ENCODE measurements at regions not wholly inside any gene's neighbourhood (a gene's known extent, or its start where the extent isn't known, plus 50 kb on each side); places are given as distances from the start of the nearest gene placed in this dataset.

DNA sequence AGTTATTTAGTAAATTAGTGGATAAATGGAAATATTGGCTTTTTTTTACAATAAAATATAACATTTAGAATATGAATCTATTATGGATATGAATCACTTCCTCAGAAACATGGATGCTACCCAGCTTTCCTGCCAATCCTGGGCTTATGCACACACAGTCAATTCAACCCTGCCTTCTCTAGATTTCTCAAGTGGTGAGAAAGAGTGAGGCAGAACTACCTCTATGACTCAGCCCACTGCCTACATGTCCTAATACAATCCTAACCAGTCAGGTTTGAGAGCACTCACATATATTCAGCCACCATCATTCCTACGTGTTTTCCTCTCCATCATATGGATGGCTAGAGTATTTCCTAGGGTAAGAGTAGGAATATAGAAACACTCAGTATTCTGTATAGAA is 91.1 kb upstream of the ANKRD50 start:
- Histone ChIP-seq H3K4me1 (ENCODE audit: control insufficient read depth, insufficient read depth, low read length) (no peaks in the 10 kb centered on the region), H3K9me3 (ENCODE audit: control insufficient read depth, low read depth, low read length) (no peaks in the 10 kb centered on the region), H3K36me3 (ENCODE audit: control insufficient read depth, insufficient read depth, low read length) (no peaks in the 10 kb centered on the region), H3K27ac (ENCODE audit: low read length) (no peak overlapping the region), H3K27me3 (ENCODE audit: control insufficient read depth, insufficient read depth, low read length) (no peaks in the 10 kb centered on the region), H3K4me3 (ENCODE audit: low read length) (no peak overlapping the region)
- WGBS (ENCODE audit: insufficient coverage, low lambda C conversion rate), result 60% methylated on average over 1 of the region's 1 CpG
- DNase-seq, result no peak

DNA sequence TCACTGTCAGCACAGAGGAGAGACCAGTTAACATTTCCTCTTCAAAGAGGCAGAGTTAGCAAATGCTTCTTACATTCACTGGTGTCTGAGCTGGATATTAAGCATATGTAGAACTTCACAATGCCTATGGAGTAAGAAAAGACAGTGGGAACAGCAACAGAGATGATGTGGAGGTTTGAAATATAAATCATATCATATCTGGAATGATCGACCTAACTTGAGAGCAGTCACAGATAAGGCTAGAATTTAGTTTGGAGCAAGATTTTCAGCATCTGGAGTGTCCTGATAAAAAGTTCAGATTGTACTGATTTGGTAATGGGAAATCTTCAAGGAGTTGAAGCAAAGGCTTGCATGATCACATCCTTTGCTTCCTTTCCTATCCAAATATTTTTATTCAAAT is 90.5 kb upstream of the ANKRD50 start:
- no peak for DNase-seq
- WGBS (ENCODE audit: insufficient coverage, low lambda C conversion rate), result no CpG with 5 or more reads among the region's 1 CpG
- H3K27me3 ChIP-seq (ENCODE audit: control insufficient read depth, insufficient read depth, low read length), result no peaks in the 10 kb centered on the region

DNA sequence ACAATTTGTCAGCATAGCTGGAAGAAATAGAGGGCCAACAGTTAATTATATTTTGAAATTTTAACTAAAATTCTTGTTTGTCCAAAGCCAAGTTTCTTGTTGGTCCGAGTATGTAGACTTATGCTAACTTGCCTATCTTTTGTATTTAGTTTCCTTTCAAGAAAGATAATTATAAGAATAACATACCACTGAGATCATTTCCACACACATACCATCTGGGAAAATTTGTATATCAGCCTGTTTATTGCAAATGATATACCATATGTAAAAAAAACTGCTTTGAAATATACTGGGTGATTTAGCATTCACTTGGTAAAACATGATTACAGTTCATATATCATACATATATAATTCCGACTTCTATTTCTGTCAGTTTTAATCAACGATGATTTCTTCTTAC is 84.7 kb upstream of the ANKRD50 start:
- no peaks in the 10 kb centered on the region for H3K36me3 ChIP-seq (ENCODE audit: control insufficient read depth, insufficient read depth, low read length)
- no peak overlapping the region for H3K27ac ChIP-seq (ENCODE audit: low read length)
- H3K4me3 ChIP-seq (ENCODE audit: low read length), result no peak overlapping the region
- no peaks in the 10 kb centered on the region for H3K9me3 ChIP-seq (ENCODE audit: control insufficient read depth, low read depth, low read length)
- WGBS (ENCODE audit: insufficient coverage, low lambda C conversion rate), result 100% methylated on average over 1 of the region's 3 CpGs
- DNase-seq, result no peak
- no peaks in the 10 kb centered on the region for H3K27me3 ChIP-seq (ENCODE audit: control insufficient read depth, insufficient read depth, low read length)
- no peaks in the 10 kb centered on the region for H3K4me1 ChIP-seq (ENCODE audit: control insufficient read depth, insufficient read depth, low read length)

More for the DNA sequence above, 90.5 kb upstream of the ANKRD50 start:
- H3K36me3 ChIP-seq (ENCODE audit: control insufficient read depth, insufficient read depth, low read length), result no peaks in the 10 kb centered on the region
- no peaks in the 10 kb centered on the region for H3K9me3 ChIP-seq (ENCODE audit: control insufficient read depth, low read depth, low read length)
- H3K4me3 ChIP-seq (ENCODE audit: low read length), result no peak overlapping the region
- H3K4me1 ChIP-seq (ENCODE audit: control insufficient read depth, insufficient read depth, low read length), result no peaks in the 10 kb centered on the region
- no peak overlapping the region for H3K27ac ChIP-seq (ENCODE audit: low read length)

DNA sequence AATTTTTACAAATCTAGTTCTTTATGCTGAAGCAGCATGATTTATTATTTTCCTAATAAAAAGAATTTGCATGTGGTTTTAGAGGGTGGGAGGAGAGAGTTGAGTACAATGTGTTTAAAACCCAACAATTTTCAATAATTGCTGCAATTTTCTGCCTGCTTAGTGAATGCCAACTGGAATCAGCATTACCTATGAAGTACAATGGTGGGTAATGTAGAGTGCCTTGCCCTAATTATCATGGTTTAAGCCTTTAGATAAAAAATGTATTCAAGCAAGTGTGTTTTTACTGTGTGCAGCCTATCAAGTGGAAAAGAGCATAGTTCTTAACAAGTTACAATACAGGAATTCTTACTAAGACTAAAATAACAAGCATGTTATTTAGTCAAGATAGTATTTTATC is 77.9 kb upstream of the ANKRD50 start:
- DNase-seq, result no peak
- H3K27ac ChIP-seq (ENCODE audit: low read length), result no peak overlapping the region

DNA sequence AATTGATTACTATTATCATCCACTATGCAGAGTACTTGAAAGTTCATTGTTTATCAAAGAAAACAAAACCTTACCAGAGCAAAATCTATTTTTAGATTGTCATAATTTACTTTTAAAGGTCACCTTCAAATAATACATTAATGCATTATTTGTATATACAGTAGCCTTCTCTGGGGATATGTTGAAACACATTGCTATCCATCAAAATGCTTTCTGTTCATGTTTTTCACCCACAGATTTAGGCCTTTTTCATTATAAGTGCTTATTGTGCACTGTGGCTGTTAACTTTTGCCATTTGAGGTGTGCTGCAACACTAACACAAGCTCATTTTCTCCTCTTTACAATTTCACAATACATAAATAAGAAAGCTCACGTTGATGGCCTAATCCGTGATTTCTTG is 74.1 kb upstream of the ANKRD50 start:
- H3K9me3 ChIP-seq (ENCODE audit: control insufficient read depth, low read depth, low read length), result no peaks in the 10 kb centered on the region
- DNase-seq, result no peak
- H3K36me3 ChIP-seq (ENCODE audit: control insufficient read depth, insufficient read depth, low read length), result no peaks in the 10 kb centered on the region
- H3K4me1 ChIP-seq (ENCODE audit: control insufficient read depth, insufficient read depth, low read length), result no peaks in the 10 kb centered on the region
- H3K27ac ChIP-seq (ENCODE audit: low read length), result no peak overlapping the region
- no peaks in the 10 kb centered on the region for H3K27me3 ChIP-seq (ENCODE audit: control insufficient read depth, insufficient read depth, low read length)
- no CpG with 5 or more reads among the region's 2 CpGs for WGBS (ENCODE audit: insufficient coverage, low lambda C conversion rate)
- no peak overlapping the region for H3K4me3 ChIP-seq (ENCODE audit: low read length)

More for the DNA sequence above, 77.9 kb upstream of the ANKRD50 start:
- H3K9me3 ChIP-seq (ENCODE audit: control insufficient read depth, low read depth, low read length), result no peaks in the 10 kb centered on the region
- H3K4me1 ChIP-seq (ENCODE audit: control insufficient read depth, insufficient read depth, low read length), result no peaks in the 10 kb centered on the region
- H3K27me3 ChIP-seq (ENCODE audit: control insufficient read depth, insufficient read depth, low read length), result no peaks in the 10 kb centered on the region
- no peak overlapping the region for H3K4me3 ChIP-seq (ENCODE audit: low read length)
- no peaks in the 10 kb centered on the region for H3K36me3 ChIP-seq (ENCODE audit: control insufficient read depth, insufficient read depth, low read length)

DNA sequence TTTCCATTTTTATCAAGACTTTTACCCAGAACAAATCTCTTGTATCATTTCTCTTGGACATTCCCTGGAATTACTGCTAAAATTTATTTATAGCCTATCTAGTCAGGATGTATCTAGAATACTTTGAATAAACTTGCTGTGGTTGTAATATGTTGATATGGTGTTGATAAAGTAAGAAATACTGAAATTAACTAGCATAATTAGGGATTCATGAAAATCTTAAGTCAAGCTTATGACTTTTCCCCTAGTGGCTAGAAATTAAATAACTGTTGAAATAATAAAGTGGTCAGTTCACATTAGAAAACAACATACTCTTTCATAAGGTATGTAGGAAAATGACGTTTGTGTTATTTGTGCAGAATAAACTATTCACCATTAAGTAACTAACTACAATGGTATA is 73.1 kb upstream of the ANKRD50 start:
- WGBS (ENCODE audit: insufficient coverage, low lambda C conversion rate), result no CpG with 5 or more reads among the region's 1 CpG

DNA sequence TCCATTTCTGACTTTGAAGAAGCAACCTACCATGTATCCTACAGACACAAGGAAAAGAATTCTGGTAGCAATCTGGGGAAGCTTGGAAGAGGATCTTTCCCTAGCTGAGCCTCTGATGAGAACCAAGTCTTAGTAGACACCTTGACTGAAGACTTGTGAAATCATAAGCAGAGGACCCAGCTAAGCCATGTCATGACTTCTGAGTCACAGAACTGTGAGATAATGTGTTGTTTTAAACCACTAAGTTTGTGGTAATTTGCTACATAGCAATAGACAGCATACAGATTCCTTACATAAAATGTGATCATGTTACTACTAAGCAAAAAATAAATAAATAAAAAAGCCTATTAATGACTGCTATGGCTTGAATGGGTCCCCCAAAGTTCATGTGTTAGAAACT is 71.3 kb upstream of the ANKRD50 start:
- no peaks in the 10 kb centered on the region for H3K27me3 ChIP-seq (ENCODE audit: control insufficient read depth, insufficient read depth, low read length)
- no peaks in the 10 kb centered on the region for H3K4me1 ChIP-seq (ENCODE audit: control insufficient read depth, insufficient read depth, low read length)
- H3K27ac ChIP-seq (ENCODE audit: low read length), result no peak overlapping the region
- no peaks in the 10 kb centered on the region for H3K36me3 ChIP-seq (ENCODE audit: control insufficient read depth, insufficient read depth, low read length)
- no peak overlapping the region for H3K4me3 ChIP-seq (ENCODE audit: low read length)
- H3K9me3 ChIP-seq (ENCODE audit: control insufficient read depth, low read depth, low read length), result no peaks in the 10 kb centered on the region
- DNase-seq, result no peak

More for the DNA sequence above, 73.1 kb upstream of the ANKRD50 start:
- Histone ChIP-seq H3K36me3 (ENCODE audit: control insufficient read depth, insufficient read depth, low read length) (no peaks in the 10 kb centered on the region), H3K4me1 (ENCODE audit: control insufficient read depth, insufficient read depth, low read length) (no peaks in the 10 kb centered on the region), H3K27me3 (ENCODE audit: control insufficient read depth, insufficient read depth, low read length) (no peaks in the 10 kb centered on the region), H3K4me3 (ENCODE audit: low read length) (no peak overlapping the region), H3K9me3 (ENCODE audit: control insufficient read depth, low read depth, low read length) (no peaks in the 10 kb centered on the region), H3K27ac (ENCODE audit: low read length) (no peak overlapping the region)
- no peak for DNase-seq

DNA sequence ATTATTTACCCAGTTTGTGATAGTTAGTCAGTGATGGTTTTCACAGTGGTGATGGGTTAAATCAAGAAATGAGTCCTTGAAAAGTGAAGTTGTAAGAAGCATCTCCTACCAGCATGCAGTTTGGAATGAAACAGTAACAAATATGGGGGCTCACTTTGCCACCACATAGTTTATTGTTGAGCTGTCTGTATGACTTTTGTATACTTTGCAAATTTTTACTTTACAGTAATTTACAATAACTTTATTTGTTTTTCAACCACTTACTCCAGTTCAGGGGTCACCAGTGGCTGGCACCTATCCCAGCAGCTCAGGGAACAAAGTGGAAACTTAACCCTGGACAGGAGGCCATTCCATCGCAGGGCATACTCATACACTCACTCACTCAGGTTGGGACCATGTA is 64.5 kb upstream of the ANKRD50 start:
- Histone ChIP-seq H3K4me1 (ENCODE audit: control insufficient read depth, insufficient read depth, low read length) (no peaks in the 10 kb centered on the region), H3K27me3 (ENCODE audit: control insufficient read depth, insufficient read depth, low read length) (no peaks in the 10 kb centered on the region), H3K4me3 (ENCODE audit: low read length) (no peak overlapping the region), H3K27ac (ENCODE audit: low read length) (no peak overlapping the region), H3K9me3 (ENCODE audit: control insufficient read depth, low read depth, low read length) (no peaks in the 10 kb centered on the region), H3K36me3 (ENCODE audit: control insufficient read depth, insufficient read depth, low read length) (no peaks in the 10 kb centered on the region)
- DNase-seq, result no peak
- no CpG with 5 or more reads among the region's 1 CpG for WGBS (ENCODE audit: insufficient coverage, low lambda C conversion rate)

DNA sequence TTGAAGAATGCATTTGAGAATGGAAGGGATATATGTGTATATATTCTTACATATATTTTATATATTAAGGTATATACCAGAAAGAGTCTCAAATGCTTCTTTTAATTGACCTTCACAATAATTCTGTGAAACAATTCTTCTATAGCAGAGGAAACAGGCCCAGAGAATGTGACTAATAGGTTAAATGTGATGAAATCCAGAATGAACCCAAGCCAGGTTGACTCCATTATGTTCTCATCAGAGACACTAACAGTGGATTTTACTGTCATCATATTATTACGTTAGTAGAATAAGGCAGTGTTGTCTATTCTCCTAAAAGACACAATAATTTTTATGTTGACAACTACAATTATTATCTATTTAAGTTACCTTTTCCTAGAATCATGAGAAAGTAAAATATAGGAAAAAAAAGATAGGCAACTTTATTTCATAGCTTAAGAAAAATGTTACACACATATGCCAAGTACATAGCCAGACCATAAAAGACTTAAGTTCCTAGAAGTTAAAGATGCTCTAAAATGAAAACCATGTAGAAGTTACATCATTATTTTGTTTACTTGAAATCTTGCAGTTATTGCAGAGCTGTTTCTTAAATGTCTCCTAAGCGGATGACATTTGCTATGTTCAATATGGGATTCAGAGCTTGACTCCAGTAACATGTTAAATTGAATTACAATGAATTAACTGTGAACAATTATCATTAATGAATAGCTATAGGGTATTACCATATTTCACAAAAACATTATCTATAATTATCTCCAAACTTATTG is 56.2 kb upstream of the ANKRD50 start:
- Histone ChIP-seq H3K27ac (ENCODE audit: low read length) (no peak overlapping the region), H3K36me3 (ENCODE audit: control insufficient read depth, insufficient read depth, low read length) (no peaks in the 10 kb centered on the region), H3K4me3 (ENCODE audit: low read length) (no peak overlapping the region), H3K9me3 (ENCODE audit: control insufficient read depth, low read depth, low read length) (no peaks in the 10 kb centered on the region), H3K4me1 (ENCODE audit: control insufficient read depth, insufficient read depth, low read length) (no peaks in the 10 kb centered on the region), H3K27me3 (ENCODE audit: control insufficient read depth, insufficient read depth, low read length) (no peaks in the 10 kb centered on the region)
- DNase-seq, result no peak
- 75% methylated on average over 1 of the region's 2 CpGs for WGBS (ENCODE audit: insufficient coverage, low lambda C conversion rate)

DNA sequence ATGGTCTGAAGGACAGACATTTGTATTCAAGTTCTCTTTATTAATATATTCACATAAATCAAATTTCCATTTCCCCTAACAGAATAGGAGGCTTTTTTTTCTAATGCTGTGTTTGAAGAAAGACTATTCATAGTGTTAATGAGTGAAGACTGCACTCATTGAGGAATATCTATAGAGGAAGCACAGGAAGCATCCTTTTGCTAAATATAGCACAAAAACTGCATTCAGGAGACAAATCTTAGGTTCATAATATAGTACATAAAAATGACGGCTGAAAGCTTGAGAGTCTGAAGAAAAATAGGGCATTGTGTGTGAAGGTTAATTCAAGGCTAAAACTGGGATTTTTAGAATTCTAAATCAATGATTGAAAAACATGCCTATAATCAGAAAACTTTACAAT is 50.4 kb upstream of the ANKRD50 start:
- 100% methylated on average over 1 of the region's 1 CpG for WGBS (ENCODE audit: insufficient coverage, low lambda C conversion rate)

More for the DNA sequence above, 50.4 kb upstream of the ANKRD50 start:
- DNase-seq, result no peak
- no peaks in the 10 kb centered on the region for H3K4me1 ChIP-seq (ENCODE audit: control insufficient read depth, insufficient read depth, low read length)
- no peaks in the 10 kb centered on the region for H3K27me3 ChIP-seq (ENCODE audit: control insufficient read depth, insufficient read depth, low read length)
- H3K9me3 ChIP-seq (ENCODE audit: control insufficient read depth, low read depth, low read length), result no peaks in the 10 kb centered on the region
- no peak overlapping the region for H3K4me3 ChIP-seq (ENCODE audit: low read length)
- no peak overlapping the region for H3K27ac ChIP-seq (ENCODE audit: low read length)
- no peaks in the 10 kb centered on the region for H3K36me3 ChIP-seq (ENCODE audit: control insufficient read depth, insufficient read depth, low read length)

Data from large intestine (tissue), 3 donors.